Right lobe of liver (tissue), 6 donors: ENCODE measurements at regions not wholly inside any gene's neighbourhood (a gene's known extent, or its start where the extent isn't known, plus 50 kb on each side); places are given as distances from the start of the nearest gene placed in this dataset.

ENCODE experiments used
- ATAC-seq, 4 donors: fragments of 200-7000 bp; cut with Tn5 transposase; one replicate each; pipeline ENCODE4 v1.9.1; 2020; ENCODE audit warnings: mild to moderate bottlenecking in 4 of 4, moderate library complexity in 4 of 4
- DNase-seq, 3 donors: peaks; one replicate each; pipeline ENCODE4 v3.0.0-alpha.2; 2020
- H3K27ac ChIP-seq, 3 donors: fragments of 200-600 bp; one replicate each; pipeline ENCODE4 v1.8.0; 2022
- H3K27me3 ChIP-seq, 2 donors: fragments of 200-600 bp; one replicate each; pipeline ENCODE4 v1.8.0; 2022
- H3K36me3 ChIP-seq, 4 donors: fragments of 200-600 bp; sonication (generic) in 1 of 4; one replicate each; pipeline versions ENCODE4 v1.5.1 to v1.8.0; 2017 to 2022; ENCODE audit warnings: control low read depth in 1 of 4
- H3K4me1 ChIP-seq, 4 donors: fragments of 200-600 bp; sonication (generic) in 1 of 4; one replicate each; pipeline versions ENCODE4 v1.5.1 to v1.8.0; 2017 to 2022; ENCODE audit warnings: control low read depth in 1 of 4
- H3K4me3 ChIP-seq, 3 donors: fragments of 200-600 bp; one replicate each; pipeline ENCODE4 v1.8.0; 2022
- H3K9me3 ChIP-seq, 4 donors: fragments of 200-600 bp; sonication (generic) in 1 of 4; one replicate each; pipeline versions ENCODE4 v1.5.1 to v1.8.0; 2017 to 2022; ENCODE audit warnings: control low read depth in 1 of 4
- POLR2A ChIP-seq: fragments of 450-650 bp; IDR thresholded peaks from one replicate; pipeline ENCODE4 v1.6.1; 2017; ENCODE audit warnings: antibody characterized with exemption, mild to moderate bottlenecking
- WGBS: methylation state at CpG from one replicate; pipeline ENCODE4 v1.1.6; 2018; ENCODE audit warnings: low coverage, low lambda C conversion rate; ENCODE audit not compliant: insufficient coverage; ENCODE audit errors: missing lambda C conversion rate; 5-methylcytosine and 5-hydroxymethylcytosine counted together
- intact Hi-C, 2 donors: fragments of 100-400 bp; cut with DNase I; formaldehyde crosslinking; loops; one replicate each; pipeline versions ENCODE4 v1.11.2 to v1.14.1; 2022
- TF ChIP-seq, protein P1 (sequence below), 4 donors: fragments of 200-600 bp in 3 of 4; fragments of 450-650 bp in 1 of 4; IDR thresholded peaks; one replicate each; pipeline versions ENCODE4 v1.5.1 to v1.8.0; 2016 to 2022; ENCODE audit warnings: antibody characterized with exemption in 4 of 4, mild to moderate bottlenecking in 2 of 4
- donor health status: DM: no; HTN: yes; CAD: no.
- donor health status: DM: no; HTN: no; CAD: no.
- donor health status: DM: no; HTN: no; CAD: no.
- donor health status: DM: no; HTN: yes; CAD: no.
- donor health status: DM: no; HTN: yes; CAD: no.

DNA sequence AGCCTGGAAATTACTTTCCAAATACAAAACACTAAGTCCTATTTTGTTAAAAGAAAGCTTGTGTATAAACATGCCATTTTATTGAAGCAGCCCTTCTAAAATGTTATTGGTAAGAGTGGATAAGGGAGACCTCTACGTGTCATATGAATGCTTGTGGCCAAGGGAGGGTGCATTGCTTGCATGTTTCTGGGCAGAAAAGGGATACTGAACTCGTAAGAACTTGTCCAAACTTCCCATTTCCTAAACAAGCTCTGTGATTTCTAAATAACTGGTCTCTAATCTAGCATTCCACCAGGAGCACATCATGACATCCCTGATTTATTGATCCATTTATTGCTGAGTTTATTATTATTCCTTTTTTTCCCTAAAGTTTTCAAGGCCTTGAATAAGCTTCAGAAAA is 474.1 kb downstream of the CD109 start:
- Histone ChIP-seq H3K27ac (no peak overlapping the region), H3K9me3 (no peaks in the 10 kb centered on the region), H3K4me1 (no peaks in the 10 kb centered on the region), H3K27me3 (no peaks in the 10 kb centered on the region), H3K4me3 (no peak overlapping the region), H3K36me3 (no peaks in the 10 kb centered on the region)
- DNase-seq (no peak), ATAC-seq (no peak)
- intact Hi-C loops, result no loop called here
- TF ChIP-seq, protein P1, sequence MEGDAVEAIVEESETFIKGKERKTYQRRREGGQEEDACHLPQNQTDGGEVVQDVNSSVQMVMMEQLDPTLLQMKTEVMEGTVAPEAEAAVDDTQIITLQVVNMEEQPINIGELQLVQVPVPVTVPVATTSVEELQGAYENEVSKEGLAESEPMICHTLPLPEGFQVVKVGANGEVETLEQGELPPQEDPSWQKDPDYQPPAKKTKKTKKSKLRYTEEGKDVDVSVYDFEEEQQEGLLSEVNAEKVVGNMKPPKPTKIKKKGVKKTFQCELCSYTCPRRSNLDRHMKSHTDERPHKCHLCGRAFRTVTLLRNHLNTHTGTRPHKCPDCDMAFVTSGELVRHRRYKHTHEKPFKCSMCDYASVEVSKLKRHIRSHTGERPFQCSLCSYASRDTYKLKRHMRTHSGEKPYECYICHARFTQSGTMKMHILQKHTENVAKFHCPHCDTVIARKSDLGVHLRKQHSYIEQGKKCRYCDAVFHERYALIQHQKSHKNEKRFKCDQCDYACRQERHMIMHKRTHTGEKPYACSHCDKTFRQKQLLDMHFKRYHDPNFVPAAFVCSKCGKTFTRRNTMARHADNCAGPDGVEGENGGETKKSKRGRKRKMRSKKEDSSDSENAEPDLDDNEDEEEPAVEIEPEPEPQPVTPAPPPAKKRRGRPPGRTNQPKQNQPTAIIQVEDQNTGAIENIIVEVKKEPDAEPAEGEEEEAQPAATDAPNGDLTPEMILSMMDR (IDR thresholded peaks at IDR 0.05), result no peak
- TF ChIP-seq POLR2A, result no peak
- 38% methylated on average over 2 of the region's 2 CpGs for WGBS

DNA sequence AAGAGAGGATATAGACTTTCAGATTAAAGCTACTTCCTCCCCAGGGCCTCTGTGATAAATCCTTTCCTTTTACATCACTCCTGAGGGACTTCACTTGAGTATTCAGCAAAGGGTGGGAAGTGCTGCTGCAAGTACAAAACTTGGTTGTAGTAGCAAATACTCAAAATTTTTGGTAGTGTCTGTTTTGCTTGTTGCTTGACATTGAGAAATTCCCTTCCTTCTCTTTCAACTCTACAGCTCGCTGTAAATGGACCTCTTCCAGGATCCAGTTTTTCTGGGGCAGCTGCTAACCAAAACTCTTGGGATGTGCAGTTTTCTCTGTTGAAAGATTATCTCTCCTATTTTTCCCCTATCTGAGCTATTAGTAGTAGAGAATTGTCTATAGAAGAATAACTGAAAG is 472.0 kb downstream of the CD109 start:
- intact Hi-C loops, result no loop called here
- Histone ChIP-seq H3K9me3 (no peaks in the 10 kb centered on the region), H3K27me3 (no peaks in the 10 kb centered on the region), H3K27ac (no peak overlapping the region), H3K4me1 (no peaks in the 10 kb centered on the region), H3K36me3 (no peaks in the 10 kb centered on the region), H3K4me3 (no peak overlapping the region)
- TF ChIP-seq, protein P1 (IDR thresholded peaks at IDR 0.05), result no peak
- no peak for TF ChIP-seq POLR2A
- WGBS, result 42% methylated on average over 1 of the region's 1 CpG
- DNase-seq (no peak), ATAC-seq (no peak)

DNA sequence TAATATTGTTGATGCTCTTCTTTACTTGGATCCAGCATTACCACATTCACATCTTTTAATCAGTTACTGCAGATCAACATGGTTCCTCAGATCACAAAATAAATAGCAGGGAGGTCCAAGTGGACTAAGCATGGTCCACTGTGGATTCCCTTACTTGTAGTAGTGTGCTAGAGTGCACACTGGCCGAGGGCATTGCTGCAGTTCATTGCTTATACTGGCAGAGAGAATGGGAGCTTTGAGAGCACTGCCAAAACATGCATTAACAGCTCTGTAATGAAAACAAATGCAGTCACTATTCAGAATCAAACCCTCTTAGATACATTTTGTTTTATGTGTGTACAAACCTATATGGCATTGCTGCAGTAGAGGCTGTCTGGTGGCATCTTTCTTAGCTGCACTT is 471.5 kb downstream of the CD109 start:
- H3K4me1 ChIP-seq, result no peaks in the 10 kb centered on the region
- TF ChIP-seq POLR2A, result no peak
- TF ChIP-seq, protein P1 (IDR thresholded peaks at IDR 0.05), result no peak
- no peaks in the 10 kb centered on the region for H3K9me3 ChIP-seq
- H3K4me3 ChIP-seq, result no peak overlapping the region
- H3K27me3 ChIP-seq, result no peaks in the 10 kb centered on the region
- no peak overlapping the region for H3K27ac ChIP-seq
- ATAC-seq (no peak), DNase-seq (no peak)
- no peaks in the 10 kb centered on the region for H3K36me3 ChIP-seq
- WGBS, result 18% methylated on average over 1 of the region's 1 CpG
- intact Hi-C loops, result no loop called here

DNA sequence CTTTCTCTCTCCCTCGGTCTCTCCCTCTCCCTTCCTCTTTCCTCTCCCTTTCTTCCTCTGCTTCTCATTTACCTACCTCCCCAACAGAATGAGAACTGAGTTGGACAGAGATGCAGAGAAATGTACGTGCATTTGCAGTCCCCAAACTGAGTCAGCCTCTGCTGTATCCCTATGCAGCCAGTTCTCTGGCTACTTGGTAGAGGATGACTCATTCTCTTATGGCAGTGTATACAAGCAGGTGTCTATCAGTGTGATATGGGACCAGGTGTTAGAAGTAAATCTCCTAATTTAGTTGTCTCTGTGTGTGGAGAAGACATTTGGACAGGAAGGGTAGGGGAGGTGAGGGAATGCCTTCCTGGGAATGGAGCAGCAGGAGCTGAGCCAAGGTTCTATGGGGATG is 470.8 kb downstream of the CD109 start:
- H3K36me3 ChIP-seq, result no peaks in the 10 kb centered on the region
- H3K4me1 ChIP-seq, result no peaks in the 10 kb centered on the region
- ATAC-seq (no peak), DNase-seq (no peak)
- no peak overlapping the region for H3K4me3 ChIP-seq
- H3K9me3 ChIP-seq, result no peaks in the 10 kb centered on the region
- TF ChIP-seq, protein P1 (IDR thresholded peaks at IDR 0.05), result no peak
- no peak for TF ChIP-seq POLR2A
- intact Hi-C loops, result no loop called here
- H3K27ac ChIP-seq, result no peak overlapping the region
- no peaks in the 10 kb centered on the region for H3K27me3 ChIP-seq
- 35% methylated on average over 2 of the region's 2 CpGs for WGBS

DNA sequence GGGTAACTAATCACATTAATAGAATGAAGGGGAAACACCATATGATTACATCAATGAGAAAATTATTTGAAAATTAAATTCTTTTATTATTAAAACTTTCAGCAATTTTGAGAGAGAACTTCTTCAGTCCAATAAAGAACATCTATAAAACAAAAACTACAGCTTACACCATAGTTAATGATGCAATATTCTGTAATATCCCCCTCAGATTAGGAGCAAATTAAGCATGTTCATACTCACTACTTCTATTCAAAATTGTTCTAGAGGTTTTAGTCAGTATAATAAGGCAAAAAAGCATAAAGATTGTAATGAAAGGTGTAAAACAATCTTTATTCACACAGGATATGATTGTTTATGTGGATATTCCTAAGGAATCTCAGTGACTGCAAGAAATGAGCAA is 465.4 kb downstream of the CD109 start:
- H3K9me3 ChIP-seq, result no peaks in the 10 kb centered on the region
- no peaks in the 10 kb centered on the region for H3K27me3 ChIP-seq
- no peak for ATAC-seq
- H3K27ac ChIP-seq, result no peak overlapping the region
- no peak overlapping the region for H3K4me3 ChIP-seq
- intact Hi-C loops, result no loop called here
- H3K4me1 ChIP-seq, result no peaks in the 10 kb centered on the region
- DNase-seq, result no peak
- TF ChIP-seq POLR2A, result no peak
- TF ChIP-seq, protein P1 (IDR thresholded peaks at IDR 0.05), result no peak
- no peaks in the 10 kb centered on the region for H3K36me3 ChIP-seq
